SK-N-SH treated with all-trans-retinoic acid at 6 μM for 48 hours (cell line): ENCODE measurements at regions not wholly inside any gene's neighbourhood (a gene's known extent, or its start where the extent isn't known, plus 50 kb on each side); places are given as distances from the start of the nearest gene placed in this dataset.

ENCODE experiments used
- ARNTL ChIP-seq: fragments of 450-650 bp; formaldehyde crosslinking; IDR thresholded peaks from 2 replicates; pipeline ENCODE4 v1.5.0; 2020; ENCODE audit warnings: low read depth, mild to moderate bottlenecking, moderate library complexity, borderline replicate concordance
- BACH2 ChIP-seq: fragments of 250-450 bp; sonication (Bioruptor Pico); IDR thresholded peaks from 2 replicates; pipeline ENCODE4 v1.9.0; 2021; ENCODE audit warnings: mild to moderate bottlenecking, borderline replicate concordance
- CSDC2 ChIP-seq: fragments of 250-450 bp; sonication (Bioruptor Pico); IDR thresholded peaks from 2 replicates; pipeline ENCODE4 v1.5.0; 2020; ENCODE audit warnings: mild to moderate bottlenecking, moderate library complexity
- ISL1 ChIP-seq: fragments of 250-450 bp; sonication (Bioruptor Pico); IDR thresholded peaks from 2 replicates; pipeline ENCODE4 v2.1.2; 2022; ENCODE audit warnings: mild to moderate bottlenecking, moderate library complexity
- OSR1 ChIP-seq: fragments of 250-450 bp; sonication (Bioruptor Pico); IDR thresholded peaks from 2 replicates; pipeline ENCODE4 v1.8.0; 2022; ENCODE audit warnings: moderate library complexity, mild to moderate bottlenecking, inconsistent platforms
- PPARA ChIP-seq: fragments of 250-450 bp; sonication (Bioruptor Pico); IDR thresholded peaks from 2 replicates; pipeline ENCODE4 v1.5.0; 2020; ENCODE audit warnings: mild to moderate bottlenecking, borderline replicate concordance
- RARB ChIP-seq: fragments of 250-450 bp; sonication (Bioruptor Pico); IDR thresholded peaks from 2 replicates; pipeline ENCODE4 v1.8.0; 2021; ENCODE audit warnings: mild to moderate bottlenecking, moderate library complexity
- SNAI2 ChIP-seq: fragments of 250-450 bp; sonication (Bioruptor Pico); IDR thresholded peaks from 2 replicates; pipeline ENCODE4 v1.5.0; 2020; ENCODE audit warnings: mild to moderate bottlenecking, moderate library complexity
- ZFP3 ChIP-seq: fragments of 250-450 bp; sonication (Bioruptor Pico); IDR thresholded peaks from 2 replicates; pipeline ENCODE4 v1.5.0; 2020; ENCODE audit warnings: mild to moderate bottlenecking, moderate library complexity
- ZFP30 ChIP-seq: fragments of 450-650 bp; formaldehyde crosslinking; IDR thresholded peaks from 2 replicates; pipeline ENCODE4 v1.5.0; 2022; ENCODE audit warnings: mild to moderate bottlenecking, moderate library complexity
- ZNF70 ChIP-seq: fragments of 450-650 bp; formaldehyde crosslinking; IDR thresholded peaks from 2 replicates; pipeline ENCODE4 v1.5.0; 2020; ENCODE audit warnings: mild to moderate bottlenecking, moderate library complexity
- ZNF8 ChIP-seq: fragments of 450-650 bp; formaldehyde crosslinking; IDR thresholded peaks from 2 replicates; pipeline ENCODE4 v1.5.0; 2020; ENCODE audit warnings: mild to moderate bottlenecking, moderate library complexity
- TF ChIP-seq, protein P1 (sequence below): fragments of 250-450 bp; sonication (Bioruptor Pico); IDR thresholded peaks from 2 replicates; pipeline ENCODE4 v1.8.0; 2020; ENCODE audit warnings: mild to moderate bottlenecking, moderate library complexity, borderline replicate concordance
- TF ChIP-seq, protein P2 (sequence below): fragments of 250-450 bp; sonication (Bioruptor Pico); IDR thresholded peaks from 2 replicates; pipeline ENCODE4 v1.5.1; 2020; ENCODE audit warnings: low read depth, mild to moderate bottlenecking, moderate library complexity

DNA sequence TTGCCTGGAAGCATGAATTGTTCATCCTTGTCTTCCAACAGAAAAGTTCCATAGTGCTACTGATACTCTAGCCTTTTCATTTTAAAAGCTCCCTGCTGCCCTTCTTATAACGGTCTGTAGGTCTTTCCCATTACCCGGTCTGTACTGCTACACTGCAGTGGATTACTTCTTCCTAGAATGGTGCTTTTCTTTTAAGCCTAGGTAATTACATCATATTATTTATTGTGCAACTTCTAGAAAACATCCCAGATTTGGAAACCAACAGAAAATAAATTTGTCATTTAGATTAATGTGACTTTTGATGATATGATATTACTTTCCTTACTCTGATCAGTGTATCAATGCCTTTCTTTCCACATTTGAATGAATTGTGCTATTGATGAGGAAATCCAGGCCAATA, 199.4 kb downstream of the TANC2 start:
- TF ChIP-seq, protein P1, sequence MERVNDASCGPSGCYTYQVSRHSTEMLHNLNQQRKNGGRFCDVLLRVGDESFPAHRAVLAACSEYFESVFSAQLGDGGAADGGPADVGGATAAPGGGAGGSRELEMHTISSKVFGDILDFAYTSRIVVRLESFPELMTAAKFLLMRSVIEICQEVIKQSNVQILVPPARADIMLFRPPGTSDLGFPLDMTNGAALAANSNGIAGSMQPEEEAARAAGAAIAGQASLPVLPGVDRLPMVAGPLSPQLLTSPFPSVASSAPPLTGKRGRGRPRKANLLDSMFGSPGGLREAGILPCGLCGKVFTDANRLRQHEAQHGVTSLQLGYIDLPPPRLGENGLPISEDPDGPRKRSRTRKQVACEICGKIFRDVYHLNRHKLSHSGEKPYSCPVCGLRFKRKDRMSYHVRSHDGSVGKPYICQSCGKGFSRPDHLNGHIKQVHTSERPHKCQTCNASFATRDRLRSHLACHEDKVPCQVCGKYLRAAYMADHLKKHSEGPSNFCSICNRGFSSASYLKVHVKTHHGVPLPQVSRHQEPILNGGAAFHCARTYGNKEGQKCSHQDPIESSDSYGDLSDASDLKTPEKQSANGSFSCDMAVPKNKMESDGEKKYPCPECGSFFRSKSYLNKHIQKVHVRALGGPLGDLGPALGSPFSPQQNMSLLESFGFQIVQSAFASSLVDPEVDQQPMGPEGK (CRISPR knock-in tag) = no peak
- TF ChIP-seq ZNF70 (CRISPR knock-in tag) = no peak
- TF ChIP-seq ARNTL (CRISPR knock-in tag) = no peak
- no peak for TF ChIP-seq CSDC2
- TF ChIP-seq ISL1 (CRISPR knock-in tag) = no peak
- no peak for TF ChIP-seq RARB
- TF ChIP-seq ZFP3 (CRISPR knock-in tag) = no peak
- TF ChIP-seq ZNF8 (CRISPR knock-in tag) = no peak
- TF ChIP-seq, protein P2, sequence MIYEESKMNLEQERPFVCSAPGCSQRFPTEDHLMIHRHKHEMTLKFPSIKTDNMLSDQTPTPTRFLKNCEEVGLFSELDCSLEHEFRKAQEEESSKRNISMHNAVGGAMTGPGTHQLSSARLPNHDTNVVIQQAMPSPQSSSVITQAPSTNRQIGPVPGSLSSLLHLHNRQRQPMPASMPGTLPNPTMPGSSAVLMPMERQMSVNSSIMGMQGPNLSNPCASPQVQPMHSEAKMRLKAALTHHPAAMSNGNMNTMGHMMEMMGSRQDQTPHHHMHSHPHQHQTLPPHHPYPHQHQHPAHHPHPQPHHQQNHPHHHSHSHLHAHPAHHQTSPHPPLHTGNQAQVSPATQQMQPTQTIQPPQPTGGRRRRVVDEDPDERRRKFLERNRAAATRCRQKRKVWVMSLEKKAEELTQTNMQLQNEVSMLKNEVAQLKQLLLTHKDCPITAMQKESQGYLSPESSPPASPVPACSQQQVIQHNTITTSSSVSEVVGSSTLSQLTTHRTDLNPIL (CRISPR knock-in tag) = no peak
- TF ChIP-seq OSR1 (CRISPR knock-in tag) = no peak
- no peak for TF ChIP-seq ZFP30
- no peak for TF ChIP-seq BACH2 (CRISPR knock-in tag)
- no peak for TF ChIP-seq PPARA
- no peak for TF ChIP-seq SNAI2
